GM23248 (cell line): ENCODE measurements at regions not wholly inside any gene's neighbourhood (a gene's known extent, or its start where the extent isn't known, plus 50 kb on each side); places are given as distances from the start of the nearest gene placed in this dataset.

Experiments
- EZH2 ChIP-seq: fragments of 200-600 bp; sonication (generic); IDR thresholded peaks from 2 replicates; pipeline ENCODE4 v1.6.1; 2018; ENCODE audit warnings: antibody characterized with exemption, mild to moderate bottlenecking; ENCODE audit not compliant: insufficient read depth, poor library complexity, severe bottlenecking
- EZH2phosphoT487 ChIP-seq: fragments of 200-600 bp; sonication (generic); IDR thresholded peaks from 2 replicates; pipeline ENCODE4 v1.6.1; 2018; ENCODE audit warnings: antibody characterized with exemption, moderate library complexity, mild to moderate bottlenecking, low read depth; ENCODE audit not compliant: insufficient read depth

DNA sequence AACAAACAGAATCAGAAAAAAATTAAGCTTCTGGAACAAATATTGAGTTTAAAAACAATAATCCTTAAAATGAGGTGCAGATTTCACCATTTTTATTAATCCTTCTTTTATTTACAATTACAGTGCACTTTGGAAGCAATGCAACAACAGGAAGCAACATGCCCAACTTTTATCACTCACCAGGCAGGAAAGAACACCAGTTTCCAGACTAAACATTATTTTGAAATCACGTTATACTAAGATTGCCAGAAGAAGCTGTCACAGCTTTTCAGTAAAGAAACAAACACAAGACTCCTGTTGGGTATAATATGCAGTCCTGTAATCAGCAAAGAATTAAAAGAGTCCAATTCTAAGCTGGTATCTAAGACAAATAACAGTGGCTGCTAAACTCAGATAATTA, 137.9 kb upstream of the ZC3H15 start:
- no peak for TF ChIP-seq EZH2
- no peak for TF ChIP-seq EZH2phosphoT487
